Muscle of leg (tissue), 3 donors: ENCODE measurements at regions not wholly inside any gene's neighbourhood (a gene's known extent, or its start where the extent isn't known, plus 50 kb on each side); places are given as distances from the start of the nearest gene placed in this dataset.
"Not testable (repeated sequence)": the region's sequence is repeated elsewhere in the genome, so short reads cannot be mapped to it uniquely, and the experiment has no call there.

Source experiments
- DNase-seq: peaks from one replicate; pipeline ENCODE4 v3.0.0; 2013
- H3K27ac ChIP-seq: one replicate; pipeline ENCODE4 v1.5.1; 2013; ENCODE audit warnings: mild to moderate bottlenecking, low read length, control low read depth
- H3K27me3 ChIP-seq: one replicate; pipeline ENCODE4 v1.6.1; 2013; ENCODE audit warnings: low read length; ENCODE audit not compliant: control insufficient read depth, insufficient read depth
- H3K36me3 ChIP-seq: one replicate; pipeline ENCODE4 v1.6.1; 2013; ENCODE audit warnings: low read length; ENCODE audit not compliant: control insufficient read depth, insufficient read depth
- H3K4me1 ChIP-seq: one replicate; pipeline ENCODE4 v1.6.1; 2013; ENCODE audit warnings: low read length; ENCODE audit not compliant: control insufficient read depth, insufficient read depth
- H3K4me3 ChIP-seq: one replicate; pipeline ENCODE4 v1.5.1; 2013; ENCODE audit warnings: low read length, control low read depth
- H3K9me3 ChIP-seq: replicated peaks from 2 replicates; pipeline ENCODE4 v1.6.1; 2013; ENCODE audit warnings: low read depth, low read length; ENCODE audit not compliant: control insufficient read depth
- WGBS: methylation state at CpG from one replicate; pipeline ENCODE4 v1.1.5; 2013; ENCODE audit warnings: missing lambda C conversion rate; ENCODE audit not compliant: insufficient coverage; 5-methylcytosine and 5-hydroxymethylcytosine counted together

DNA sequence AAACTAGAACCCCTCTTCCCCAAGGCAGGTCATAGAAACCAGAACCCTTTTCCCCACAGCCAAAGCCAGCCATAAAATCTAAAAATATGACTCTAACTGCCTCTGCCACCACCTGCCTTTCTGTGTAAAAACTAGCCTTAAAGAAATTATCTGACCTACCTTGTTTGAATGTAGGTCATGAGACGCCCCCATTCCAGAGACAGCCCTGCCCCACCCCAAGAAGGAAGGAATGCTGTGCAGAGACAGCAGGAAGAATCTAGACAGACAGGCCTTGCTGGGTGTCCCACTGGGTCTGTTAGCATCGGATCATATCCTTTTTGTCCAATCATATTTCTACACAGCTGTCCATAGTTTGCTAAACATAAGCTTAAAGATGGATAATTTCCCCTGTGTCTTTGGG, 128.4 kb upstream of the RAB4A start:
- no peak overlapping the region for H3K27ac ChIP-seq
- no peaks in the 10 kb centered on the region for H3K9me3 ChIP-seq
- peaks cover 16% of the 10 kb centered on the region for H3K27me3 ChIP-seq
- H3K4me1 ChIP-seq, result peaks cover 17% of the 10 kb centered on the region
- no CpG with 5 or more reads among the region's 2 CpGs for WGBS
- no peaks in the 10 kb centered on the region for H3K36me3 ChIP-seq
- DNase-seq, result no peak
- no peak overlapping the region for H3K4me3 ChIP-seq

DNA sequence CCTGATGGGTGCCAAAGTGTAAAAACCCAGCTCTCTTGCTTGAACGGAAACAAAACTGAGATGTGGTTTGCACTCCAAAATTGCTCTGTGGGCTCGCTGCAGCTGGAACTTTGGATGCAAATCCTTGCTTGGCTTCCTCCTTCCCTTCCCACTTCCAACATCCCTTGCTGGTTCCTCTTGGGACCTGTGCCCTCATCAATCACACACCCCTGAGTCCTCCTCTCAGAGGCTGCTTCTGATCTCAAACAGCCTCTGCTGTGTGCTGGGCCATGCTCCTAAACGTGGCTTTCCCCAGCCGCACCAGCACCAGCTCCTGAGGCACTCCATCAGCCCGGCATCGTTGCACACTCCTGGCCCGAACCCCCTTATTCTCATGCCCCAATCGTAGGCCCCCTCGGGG, 124.3 kb upstream of the RAB4A start:
- Histone ChIP-seq H3K27me3 (peaks cover 26% of the 10 kb centered on the region), H3K4me1 (peaks cover 16% of the 10 kb centered on the region), H3K9me3 (no peaks in the 10 kb centered on the region), H3K27ac (no peak overlapping the region), H3K4me3 (no peak overlapping the region), H3K36me3 (no peaks in the 10 kb centered on the region)
- peak; percentile 34 for DNase-seq
- WGBS, result 29% methylated on average over 9 of the region's 9 CpGs

DNA sequence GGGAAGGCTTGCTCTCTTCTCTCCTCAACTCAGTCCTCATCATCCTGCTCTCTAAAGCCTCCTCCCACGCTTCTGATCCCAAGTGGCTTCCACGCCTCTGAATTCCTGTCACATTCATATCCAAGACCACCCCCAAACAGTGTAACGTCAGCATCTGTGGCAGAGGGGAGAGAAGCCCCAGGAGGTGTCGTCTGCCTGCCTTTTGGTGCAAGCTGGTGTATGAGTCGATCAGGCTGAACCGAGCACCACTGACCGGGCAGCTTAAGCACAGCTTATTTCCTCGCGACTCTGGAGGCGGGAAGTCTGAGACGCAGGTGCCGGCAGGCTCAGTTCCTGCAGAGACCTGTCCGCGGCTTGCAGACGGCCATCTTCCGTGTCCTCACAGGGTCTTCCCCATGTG, 123.8 kb upstream of the RAB4A start:
- WGBS, result 45% methylated on average over 14 of the region's 16 CpGs
- no peaks in the 10 kb centered on the region for H3K9me3 ChIP-seq
- H3K27me3 ChIP-seq, result peaks cover 26% of the 10 kb centered on the region
- H3K4me3 ChIP-seq, result no peak overlapping the region
- peaks cover 16% of the 10 kb centered on the region for H3K4me1 ChIP-seq
- DNase-seq, result no peak
- H3K27ac ChIP-seq, result no peak overlapping the region
- H3K36me3 ChIP-seq, result no peaks in the 10 kb centered on the region

DNA sequence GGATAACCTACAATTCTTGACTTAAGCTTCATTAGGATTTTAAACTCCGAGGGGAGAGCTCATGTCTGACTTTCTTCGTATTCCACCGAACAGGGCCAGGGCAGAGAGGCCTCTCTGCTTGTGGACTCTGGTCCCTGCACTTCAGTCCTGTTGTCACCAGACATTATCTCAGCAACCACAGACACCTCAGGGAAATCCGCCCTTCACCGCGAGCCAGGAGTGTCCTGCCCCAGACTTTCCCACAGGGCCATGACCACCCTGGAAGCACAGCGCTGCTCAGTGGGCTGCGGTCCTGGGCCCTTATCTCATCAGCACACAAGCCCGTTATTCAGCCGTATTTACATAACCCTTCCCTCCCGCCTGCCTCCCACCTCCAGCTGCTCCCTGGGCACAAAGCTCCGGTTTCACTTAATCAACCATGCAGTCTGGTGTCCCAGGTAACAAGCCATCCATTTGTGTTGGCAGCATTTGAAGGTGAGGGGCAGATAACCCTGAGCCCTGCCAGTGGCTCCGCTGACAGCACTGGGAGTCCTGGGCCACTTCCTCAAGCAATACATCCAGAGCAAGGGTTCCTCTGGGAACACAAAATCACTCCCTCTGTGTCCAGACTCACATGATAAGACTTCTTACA, 122.8 kb upstream of the RAB4A start:
- Histone ChIP-seq H3K27me3 (peaks cover 26% of the 10 kb centered on the region), H3K27ac (no peak overlapping the region), H3K4me1 (peaks cover 16% of the 10 kb centered on the region), H3K9me3 (no peaks in the 10 kb centered on the region), H3K4me3 (no peak overlapping the region), H3K36me3 (no peaks in the 10 kb centered on the region)
- 29% methylated on average over 13 of the region's 13 CpGs for WGBS
- no peak for DNase-seq

DNA sequence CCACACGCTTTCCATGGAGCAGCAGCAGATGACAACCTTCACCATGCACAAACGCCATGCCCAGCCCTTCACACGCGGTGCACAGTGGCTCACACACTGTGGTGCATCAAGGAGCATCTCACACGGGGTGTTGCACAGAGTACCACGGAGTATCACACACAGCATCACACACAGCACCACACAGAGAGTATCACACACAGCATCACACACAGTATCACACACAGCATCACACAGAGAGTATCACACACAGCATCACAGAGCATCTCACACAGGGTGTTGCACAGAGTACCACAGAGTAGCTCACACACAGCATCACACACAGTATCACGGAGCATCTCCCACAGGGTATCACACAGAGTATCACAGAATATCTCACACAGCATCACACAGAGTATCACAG, 122.2 kb upstream of the RAB4A start:
- Histone ChIP-seq H3K9me3 (no peaks in the 10 kb centered on the region), H3K27ac (no peak overlapping the region), H3K27me3 (peaks cover 26% of the 10 kb centered on the region), H3K4me3 (no peak overlapping the region), H3K36me3 (no peaks in the 10 kb centered on the region), H3K4me1 (peaks cover 16% of the 10 kb centered on the region)
- 71% methylated on average over 7 of the region's 7 CpGs for WGBS
- DNase-seq, result no peak

DNA sequence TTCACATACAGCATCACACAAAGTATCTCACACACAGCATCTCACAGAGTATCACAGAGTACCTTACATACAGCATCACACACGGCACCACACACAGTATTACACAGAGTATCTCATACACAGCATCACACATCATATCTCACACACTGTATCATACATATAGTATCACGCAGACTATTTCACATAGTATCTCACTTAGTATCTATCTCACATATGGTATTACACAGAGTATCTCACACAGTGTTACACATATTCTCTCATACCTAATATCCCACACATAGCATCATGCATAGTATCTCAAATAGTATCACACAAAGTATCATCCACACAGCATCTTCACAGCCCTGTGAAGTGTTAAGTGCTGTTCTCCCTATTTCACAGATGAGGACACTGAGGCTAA, 121.5 kb upstream of the RAB4A start:
- H3K27me3 ChIP-seq, result peaks cover 26% of the 10 kb centered on the region
- no peak for DNase-seq
- no peak overlapping the region for H3K27ac ChIP-seq
- no peak overlapping the region for H3K4me3 ChIP-seq
- no peaks in the 10 kb centered on the region for H3K9me3 ChIP-seq
- peaks cover 19% of the 10 kb centered on the region for H3K4me1 ChIP-seq
- H3K36me3 ChIP-seq, result no peaks in the 10 kb centered on the region
- WGBS, result 100% methylated on average over 1 of the region's 2 CpGs

DNA sequence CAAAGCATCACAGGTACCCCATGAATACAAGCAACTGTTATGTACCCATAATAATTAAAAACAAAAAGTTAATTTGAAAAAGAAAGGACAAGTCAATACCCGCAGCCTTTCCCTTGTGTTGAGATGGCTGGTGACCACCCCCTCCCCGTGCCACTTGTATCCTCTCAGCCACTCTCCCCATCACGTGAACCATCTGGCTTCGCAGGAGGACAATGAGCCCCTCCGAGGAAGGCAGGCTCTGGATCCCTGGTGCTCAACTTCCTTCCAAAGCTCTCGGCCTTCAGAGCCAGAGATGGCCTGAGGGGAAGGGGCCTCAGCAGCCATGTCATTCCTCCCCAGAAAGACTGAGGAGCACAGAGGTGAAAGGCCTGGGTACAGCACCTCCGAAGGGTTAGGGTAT, 120.4 kb upstream of the RAB4A start:
- Histone ChIP-seq H3K4me1 (peaks cover 29% of the 10 kb centered on the region), H3K4me3 (no peak overlapping the region), H3K9me3 (no peaks in the 10 kb centered on the region), H3K27ac (no peak overlapping the region), H3K27me3 (peaks cover 26% of the 10 kb centered on the region), H3K36me3 (no peaks in the 10 kb centered on the region)
- DNase-seq, result no peak
- WGBS, result 76% methylated on average over 3 of the region's 7 CpGs

DNA sequence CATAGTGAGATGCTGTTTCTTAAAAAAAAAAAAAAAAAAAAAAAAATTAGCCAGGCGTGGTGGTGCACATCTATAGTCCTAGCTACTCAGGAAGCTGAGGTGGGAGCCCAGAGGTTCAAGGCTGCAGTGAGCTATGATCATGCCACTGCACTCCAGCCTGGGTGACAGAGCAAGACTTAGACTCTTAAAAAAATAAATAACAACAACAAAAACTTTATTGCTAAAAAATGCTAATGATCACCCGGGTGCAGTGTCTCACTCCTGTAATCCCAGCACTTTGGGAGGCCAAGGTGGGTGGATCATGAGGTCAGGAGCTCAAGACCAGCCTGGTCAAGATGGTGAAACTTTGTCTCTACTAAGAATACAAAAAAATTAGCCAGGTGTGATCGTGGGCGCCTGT, 119.5 kb upstream of the RAB4A start:
- H3K27ac ChIP-seq, result not testable (repeated sequence)

DNA sequence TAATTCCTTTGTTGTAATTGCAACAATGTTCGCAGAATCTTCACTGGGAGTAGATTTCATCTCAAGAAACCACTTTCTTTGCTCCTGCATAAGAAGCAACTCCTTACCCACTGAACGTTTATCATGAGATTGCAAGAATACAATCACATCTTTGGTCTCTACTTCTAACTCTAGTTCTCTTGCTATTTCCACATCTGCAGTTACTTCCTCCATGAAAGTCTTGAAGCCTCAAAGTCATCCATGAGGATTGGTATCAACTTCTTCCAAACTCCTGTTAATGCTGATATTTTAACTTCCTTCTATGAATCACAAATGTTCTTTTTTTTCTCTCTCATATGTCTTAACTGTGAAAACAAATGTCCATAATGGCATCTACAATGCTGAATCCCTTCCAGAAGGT, 118.6 kb upstream of the RAB4A start:
- Histone ChIP-seq H3K36me3 (no peaks in the 10 kb centered on the region), H3K4me3 (no peak overlapping the region), H3K27ac (no peak overlapping the region), H3K4me1 (peaks cover 29% of the 10 kb centered on the region), H3K9me3 (no peaks in the 10 kb centered on the region), H3K27me3 (peaks cover 11% of the 10 kb centered on the region)
- DNase-seq, result no peak
- WGBS, result 95% methylated on average over 2 of the region's 2 CpGs

More for the DNA sequence above, 119.5 kb upstream of the RAB4A start:
- 95% methylated on average over 3 of the region's 4 CpGs for WGBS
- not testable (repeated sequence) for DNase-seq, H3K36me3 ChIP-seq, H3K4me3 ChIP-seq, H3K9me3 ChIP-seq
- H3K27me3 ChIP-seq, result peaks cover 20% of the 10 kb centered on the region
- peaks cover 33% of the 10 kb centered on the region for H3K4me1 ChIP-seq

DNA sequence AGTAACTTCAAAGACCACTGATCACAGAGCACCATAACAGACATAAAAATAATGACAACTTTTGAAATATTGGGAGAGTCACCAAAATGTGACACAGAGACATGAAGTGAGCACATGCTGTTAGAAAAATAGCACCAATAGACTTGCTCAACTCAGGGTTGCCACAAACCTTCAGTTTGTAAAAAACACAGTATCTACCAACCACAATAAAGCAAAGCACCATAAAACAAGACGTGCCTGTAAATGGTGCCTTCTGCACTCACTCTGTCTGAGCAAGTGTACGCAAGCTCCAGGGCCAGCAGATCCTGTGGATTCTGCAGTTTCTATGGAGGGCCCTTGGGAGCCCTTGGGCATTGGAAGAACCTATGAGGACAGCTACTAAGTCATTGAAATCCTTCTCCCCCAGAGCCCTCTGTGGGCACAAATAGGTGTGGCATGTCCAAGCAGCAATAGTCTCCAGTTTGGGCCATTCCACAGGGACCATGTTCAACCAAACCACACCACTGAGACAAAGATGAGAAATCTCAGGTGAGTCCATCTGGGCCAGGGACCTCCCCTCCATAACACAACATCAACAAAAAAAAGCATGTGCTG, 116.9 kb upstream of the RAB4A start:
- Histone ChIP-seq H3K27me3 (no peaks in the 10 kb centered on the region), H3K27ac (peak overlapping the region; percentile 71), H3K4me1 (peaks cover 33% of the 10 kb centered on the region), H3K9me3 (no peaks in the 10 kb centered on the region), H3K36me3 (no peaks in the 10 kb centered on the region), H3K4me3 (no peak overlapping the region)
- DNase-seq, result no peak
- 100% methylated on average over 1 of the region's 2 CpGs for WGBS

DNA sequence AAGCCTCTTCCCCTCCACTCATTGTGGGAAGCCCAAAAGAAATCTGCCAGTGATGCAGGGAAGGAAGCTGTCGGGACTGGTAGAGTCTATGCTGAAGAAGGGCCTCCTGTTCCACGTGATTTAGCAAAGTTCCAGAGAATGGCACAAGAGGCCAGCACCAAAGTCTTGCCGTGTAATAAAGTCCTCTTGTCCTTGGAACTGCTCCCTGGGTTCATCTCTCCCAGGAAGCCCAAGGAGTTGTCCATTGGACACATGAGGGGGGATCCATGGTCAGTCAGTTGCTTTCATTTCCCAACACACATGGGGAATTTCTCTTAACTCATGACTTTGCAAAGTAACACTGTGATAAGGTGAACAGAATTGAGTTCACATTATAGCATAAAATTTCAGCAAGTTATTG, 116.1 kb upstream of the RAB4A start:
- no peaks in the 10 kb centered on the region for H3K9me3 ChIP-seq
- H3K27ac ChIP-seq, result peak overlapping the region; percentile 71
- no peaks in the 10 kb centered on the region for H3K36me3 ChIP-seq
- 71% methylated on average over 3 of the region's 3 CpGs for WGBS
- no peaks in the 10 kb centered on the region for H3K27me3 ChIP-seq
- no peak overlapping the region for H3K4me3 ChIP-seq
- peaks cover 33% of the 10 kb centered on the region for H3K4me1 ChIP-seq
- DNase-seq, result no peak
